ENCODE measurements at regions not wholly inside any gene's neighbourhood (a gene's known extent, or its start where the extent isn't known, plus 50 kb on each side); places are given as distances from the start of the nearest gene placed in this dataset.

DNA sequence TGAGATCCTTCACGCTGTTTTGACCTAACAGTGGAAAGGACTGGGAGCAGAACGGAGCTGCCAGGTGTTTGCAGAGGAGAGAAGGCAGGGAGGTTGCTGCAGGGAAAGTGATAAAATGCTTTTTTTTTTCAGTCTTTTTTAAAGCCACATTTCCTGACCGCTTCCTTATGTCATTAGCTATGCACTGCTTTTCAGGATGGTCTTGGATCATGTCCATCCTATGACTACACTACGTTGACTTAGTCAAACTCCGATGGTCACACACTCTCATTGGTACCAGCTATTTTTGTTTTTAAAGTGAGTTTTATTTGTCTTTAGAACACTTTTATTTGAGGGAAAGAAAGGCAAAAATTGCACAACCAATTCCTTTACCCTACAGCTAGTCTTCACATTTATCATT, 89.2 kb upstream of the EXOC2 start:
- intact Hi-C loops (cut with DNase I): loop anchor here (10.0 kb wide), 1 partner anchor 187 kb away; no protein-coding TSS in a partner anchor
- Histone ChIP-seq H3K4me1 (no peaks in the 10 kb centered on the region), H3K4me3 (no peak overlapping the region), H3K36me3 (no peaks in the 10 kb centered on the region), H3K27ac (no peak overlapping the region), H3K9me3 (no peaks in the 10 kb centered on the region), H3K27me3 (peaks cover 0 to 21% (median 0%) of the 10 kb centered on the region in 4 donors)
- 62 to 70% methylated on average over 5 of the region's 5 CpGs for WGBS, 2 donors
- no peak for DNase-seq
- no peak for TF ChIP-seq POLR2A (IDR thresholded peaks at IDR 0.05)
- TF ChIP-seq, protein P1, sequence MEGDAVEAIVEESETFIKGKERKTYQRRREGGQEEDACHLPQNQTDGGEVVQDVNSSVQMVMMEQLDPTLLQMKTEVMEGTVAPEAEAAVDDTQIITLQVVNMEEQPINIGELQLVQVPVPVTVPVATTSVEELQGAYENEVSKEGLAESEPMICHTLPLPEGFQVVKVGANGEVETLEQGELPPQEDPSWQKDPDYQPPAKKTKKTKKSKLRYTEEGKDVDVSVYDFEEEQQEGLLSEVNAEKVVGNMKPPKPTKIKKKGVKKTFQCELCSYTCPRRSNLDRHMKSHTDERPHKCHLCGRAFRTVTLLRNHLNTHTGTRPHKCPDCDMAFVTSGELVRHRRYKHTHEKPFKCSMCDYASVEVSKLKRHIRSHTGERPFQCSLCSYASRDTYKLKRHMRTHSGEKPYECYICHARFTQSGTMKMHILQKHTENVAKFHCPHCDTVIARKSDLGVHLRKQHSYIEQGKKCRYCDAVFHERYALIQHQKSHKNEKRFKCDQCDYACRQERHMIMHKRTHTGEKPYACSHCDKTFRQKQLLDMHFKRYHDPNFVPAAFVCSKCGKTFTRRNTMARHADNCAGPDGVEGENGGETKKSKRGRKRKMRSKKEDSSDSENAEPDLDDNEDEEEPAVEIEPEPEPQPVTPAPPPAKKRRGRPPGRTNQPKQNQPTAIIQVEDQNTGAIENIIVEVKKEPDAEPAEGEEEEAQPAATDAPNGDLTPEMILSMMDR (IDR thresholded peaks at IDR 0.05): no peak

DNA sequence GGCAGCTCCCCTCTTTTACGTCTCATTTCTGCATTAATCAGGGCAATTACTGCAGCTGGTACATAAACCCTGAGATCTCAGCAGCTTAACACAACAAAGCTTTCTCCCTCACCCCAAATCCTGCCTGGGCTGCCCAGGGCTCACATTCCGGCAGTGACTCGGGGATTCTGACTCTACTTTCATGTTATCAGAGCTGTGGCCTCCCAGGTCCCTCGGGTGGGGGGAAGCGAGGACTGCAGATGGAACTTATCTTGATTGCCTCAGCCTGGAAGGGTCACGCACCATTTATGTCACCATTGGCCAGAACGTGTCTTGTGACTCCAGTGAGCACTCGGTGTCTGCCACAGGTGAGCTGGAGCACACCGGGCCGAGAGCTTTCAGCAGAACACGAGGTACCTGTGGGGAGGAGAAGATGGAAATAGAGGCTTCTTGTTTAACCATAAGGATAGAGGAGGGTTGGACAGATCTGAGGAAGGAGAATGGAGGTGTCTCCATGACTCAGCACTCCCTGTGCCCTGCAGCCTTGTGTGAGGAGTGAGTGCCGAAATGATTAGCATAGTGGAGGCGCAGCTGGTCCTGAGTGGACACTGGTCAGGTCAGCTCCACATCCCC, 88.5 kb upstream of the EXOC2 start:
- no peak for DNase-seq
- H3K27me3 ChIP-seq: peaks cover 0 to 27% (median 0%) of the 10 kb centered on the region in 4 donors
- 56 to 67% methylated on average over 8 of the region's 13 CpGs for WGBS, 2 donors
- intact Hi-C loops (cut with DNase I): loop anchor here (10.0 kb wide), 1 partner anchor 187 kb away; no protein-coding TSS in a partner anchor
- H3K4me1 ChIP-seq: no peaks in the 10 kb centered on the region
- no peak overlapping the region for H3K4me3 ChIP-seq
- no peak overlapping the region for H3K27ac ChIP-seq
- no peaks in the 10 kb centered on the region for H3K9me3 ChIP-seq
- TF ChIP-seq, protein P1 (IDR thresholded peaks at IDR 0.05): no peak
- TF ChIP-seq POLR2A (IDR thresholded peaks at IDR 0.05): no peak
- no peaks in the 10 kb centered on the region for H3K36me3 ChIP-seq

DNA sequence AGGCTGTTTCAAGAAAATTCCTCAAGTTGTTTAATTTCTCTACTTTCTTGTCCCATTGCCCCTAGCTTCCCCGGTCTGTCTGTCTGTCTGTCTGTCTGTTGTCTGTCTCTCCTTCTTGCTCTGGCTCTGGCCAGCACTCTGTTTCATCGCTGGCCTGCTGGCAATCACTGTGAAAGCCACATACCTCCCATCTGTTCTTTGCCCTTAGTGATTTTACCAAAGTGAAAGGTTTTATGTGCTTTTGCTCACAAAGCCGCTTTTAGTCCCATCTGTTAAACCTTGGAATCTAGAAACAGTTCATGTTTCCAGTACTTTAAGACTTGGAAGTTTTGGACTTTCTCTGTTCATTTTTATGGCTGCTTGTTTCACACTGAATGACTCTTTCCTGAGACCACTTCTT, 87.8 kb upstream of the EXOC2 start:
- TF ChIP-seq POLR2A (IDR thresholded peaks at IDR 0.05): no peak
- TF ChIP-seq, protein P1 (IDR thresholded peaks at IDR 0.05): no peak
- no peak overlapping the region for H3K27ac ChIP-seq
- H3K27me3 ChIP-seq: peaks cover 0 to 27% (median 0%) of the 10 kb centered on the region in 4 donors
- H3K4me1 ChIP-seq: no peaks in the 10 kb centered on the region
- intact Hi-C loops (cut with DNase I): loop anchor here (10.0 kb wide), 1 partner anchor 186 kb away; no protein-coding TSS in a partner anchor
- no peaks in the 10 kb centered on the region for H3K9me3 ChIP-seq
- 88 to 95% methylated on average over 3 of the region's 3 CpGs for WGBS, 2 donors
- no peaks in the 10 kb centered on the region for H3K36me3 ChIP-seq
- no peak overlapping the region for H3K4me3 ChIP-seq
- no peak for DNase-seq

DNA sequence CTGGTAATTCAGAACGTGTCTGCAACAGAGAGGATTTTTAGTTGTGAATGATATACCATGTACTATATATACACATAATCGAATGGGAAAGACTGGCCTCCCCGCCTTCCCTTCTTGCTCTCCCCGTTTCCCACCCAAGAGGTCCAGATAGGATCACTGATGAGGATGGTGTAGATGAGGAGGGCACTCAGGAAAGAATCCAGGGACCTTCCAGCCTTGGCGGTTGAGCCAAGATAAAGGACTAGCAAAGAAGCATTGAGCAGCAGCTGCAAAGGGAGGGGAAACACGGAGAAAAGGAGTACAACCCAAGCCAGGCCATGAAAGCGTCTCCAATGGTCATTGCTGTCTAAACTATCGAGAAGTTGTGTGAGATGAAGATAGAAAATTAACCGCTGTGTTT, 84.0 kb upstream of the EXOC2 start:
- DNase-seq: no peak
- no peaks in the 10 kb centered on the region for H3K9me3 ChIP-seq
- no peaks in the 10 kb centered on the region for H3K4me1 ChIP-seq
- no peak overlapping the region for H3K4me3 ChIP-seq
- no peak overlapping the region for H3K27ac ChIP-seq
- TF ChIP-seq, protein P1 (IDR thresholded peaks at IDR 0.05): no peak
- TF ChIP-seq POLR2A (IDR thresholded peaks at IDR 0.05): no peak
- intact Hi-C loops (cut with DNase I): no loop called here
- 89 to 93% methylated on average over 9 of the region's 9 CpGs for WGBS, 2 donors
- peaks cover 0 to 20% (median 0%) of the 10 kb centered on the region in 4 donors for H3K27me3 ChIP-seq
- H3K36me3 ChIP-seq: no peaks in the 10 kb centered on the region

DNA sequence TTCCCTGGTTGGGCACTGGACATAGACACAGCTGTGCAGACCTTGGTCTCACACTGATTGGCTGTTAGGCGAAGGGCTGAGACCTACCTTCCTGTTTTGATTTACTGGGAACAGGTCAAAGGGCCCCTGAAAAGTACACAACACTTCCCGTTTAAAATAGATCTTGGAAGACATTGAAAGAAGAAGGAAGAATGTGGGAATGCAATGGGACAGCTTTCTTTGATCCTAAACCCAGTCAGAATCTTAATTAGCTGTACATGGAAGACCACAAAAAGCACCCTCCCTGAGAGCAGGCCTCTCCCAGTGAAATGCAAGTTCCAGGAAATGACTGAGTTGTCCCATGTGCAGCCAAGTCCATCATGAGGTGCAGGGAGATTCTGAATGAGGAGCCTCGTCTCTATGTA, 83.6 kb upstream of the EXOC2 start:
- Histone ChIP-seq H3K36me3 (no peaks in the 10 kb centered on the region), H3K9me3 (no peaks in the 10 kb centered on the region), H3K4me1 (no peaks in the 10 kb centered on the region), H3K27ac (no peak overlapping the region), H3K27me3 (peaks cover 0 to 16% (median 0%) of the 10 kb centered on the region in 4 donors), H3K4me3 (no peak overlapping the region)
- 38 to 66% methylated on average over 2 to 3 of the region's 3 CpGs for WGBS, 2 donors
- intact Hi-C loops (cut with DNase I): no loop called here
- no peak for DNase-seq
- no peak for TF ChIP-seq POLR2A (IDR thresholded peaks at IDR 0.05)
- TF ChIP-seq, protein P1 (IDR thresholded peaks at IDR 0.05): no peak

Data from esophagus squamous epithelium (tissue), 5 donors.